Body of pancreas (tissue), 4 donors: ENCODE measurements at regions not wholly inside any gene's neighbourhood (a gene's known extent, or its start where the extent isn't known, plus 50 kb on each side); places are given as distances from the start of the nearest gene placed in this dataset.

ENCODE experiments used
- ATAC-seq: fragments of 150-250 bp; one replicate; pipeline ENCODE4 v1.9.1; 2016
- DNase-seq, 4 donors: peaks; one replicate each; pipeline ENCODE4 v3.0.0-alpha.2; 2019
- H3K27ac ChIP-seq, 4 donors: fragments of 200-600 bp; sonication (generic); 1 replicate in 3 of 4; 2 replicates in 1 of 4; pipeline versions ENCODE4 v1.5.1 to v1.6.1; 2016 to 2019; ENCODE audit warnings: mild to moderate bottlenecking in 1 of 4, mixed read lengths in 1 of 4, moderate library complexity in 1 of 4
- H3K27me3 ChIP-seq, 2 donors: fragments of 200-600 bp; sonication (generic); one replicate each; pipeline ENCODE4 v1.6.0; 2016; ENCODE audit warnings: mild to moderate bottlenecking in 1 of 2
- H3K36me3 ChIP-seq, 2 donors: fragments of 200-600 bp; sonication (generic); replicated peaks in 1 of 2; 2 replicates each; pipeline ENCODE4 v1.5.1; 2016; ENCODE audit warnings: low read depth in 2 of 2; ENCODE audit not compliant: insufficient read depth in 1 of 2
- H3K4me1 ChIP-seq: fragments of 200-600 bp; sonication (generic); one replicate; pipeline ENCODE4 v1.6.0; 2016
- H3K4me3 ChIP-seq, 2 donors: fragments of 200-600 bp; sonication (generic); 1 replicate in 1 of 2; 2 replicates in 1 of 2; pipeline ENCODE4 v1.5.1; 2016 to 2019
- H3K9me3 ChIP-seq, 3 donors: fragments of 200-600 bp; sonication (generic); 1 replicate in 2 of 3; 2 replicates in 1 of 3; pipeline ENCODE4 v1.5.1; 2016
- CTCF ChIP-seq, 7 experiments: fragments of 450-650 bp in 4 of 7; fragments of 200-600 bp in 3 of 7; sonication (generic) in 3 of 7; IDR thresholded peaks; one replicate each; pipeline ENCODE4 v1.5.1; 2016 to 2019; ENCODE audit warnings: antibody characterized with exemption in 7 of 7
- POLR2A ChIP-seq, 3 donors: fragments of 450-650 bp; IDR thresholded peaks; one replicate each; pipeline ENCODE4 v1.6.1; 2016; ENCODE audit warnings: antibody characterized with exemption in 3 of 3, mild to moderate bottlenecking in 2 of 3
- WGBS, 2 donors: methylation state at CpG; one replicate each; pipeline ENCODE4 v1.1.5; 2017; 5-methylcytosine and 5-hydroxymethylcytosine counted together
- intact Hi-C: fragments of 100-400 bp; cut with DNase I; formaldehyde crosslinking; loops from one replicate; pipeline ENCODE4 v1.15.1; 2023

DNA sequence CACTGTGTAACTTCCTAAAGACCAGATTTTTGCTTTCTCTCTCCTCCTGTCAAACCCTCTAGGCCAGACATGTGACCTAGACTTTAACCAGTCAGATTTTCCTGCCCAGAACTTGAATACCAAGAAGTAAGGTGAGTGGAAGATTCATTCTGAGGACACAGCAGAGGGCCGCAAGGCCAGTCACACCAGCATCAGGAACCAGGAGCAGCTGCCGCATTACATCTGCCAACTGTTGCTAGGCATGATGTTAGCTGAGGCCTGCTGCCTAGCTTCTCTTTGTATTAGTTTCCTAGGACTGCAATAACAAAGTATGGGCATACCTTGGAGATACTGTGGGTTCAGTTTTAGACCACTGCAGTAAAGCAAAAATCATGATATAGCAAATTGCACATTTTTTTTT, 101.9 kb upstream of the BMP4 start:
- no peak overlapping the region for H3K4me3 ChIP-seq
- 84 to 100% methylated on average over 2 of the region's 2 CpGs for WGBS, 2 donors
- DNase-seq (no peak), ATAC-seq (no peak)
- intact Hi-C loops, result no loop called here
- no peak overlapping the region for H3K27ac ChIP-seq
- TF ChIP-seq POLR2A (IDR thresholded peaks at IDR 0.05), result no peak
- no peak for TF ChIP-seq CTCF (IDR thresholded peaks at IDR 0.05)
- no peaks in the 10 kb centered on the region for H3K36me3 ChIP-seq
- H3K4me1 ChIP-seq, result no peaks in the 10 kb centered on the region
- no peaks in the 10 kb centered on the region for H3K27me3 ChIP-seq
- H3K9me3 ChIP-seq, result no peaks in the 10 kb centered on the region

DNA sequence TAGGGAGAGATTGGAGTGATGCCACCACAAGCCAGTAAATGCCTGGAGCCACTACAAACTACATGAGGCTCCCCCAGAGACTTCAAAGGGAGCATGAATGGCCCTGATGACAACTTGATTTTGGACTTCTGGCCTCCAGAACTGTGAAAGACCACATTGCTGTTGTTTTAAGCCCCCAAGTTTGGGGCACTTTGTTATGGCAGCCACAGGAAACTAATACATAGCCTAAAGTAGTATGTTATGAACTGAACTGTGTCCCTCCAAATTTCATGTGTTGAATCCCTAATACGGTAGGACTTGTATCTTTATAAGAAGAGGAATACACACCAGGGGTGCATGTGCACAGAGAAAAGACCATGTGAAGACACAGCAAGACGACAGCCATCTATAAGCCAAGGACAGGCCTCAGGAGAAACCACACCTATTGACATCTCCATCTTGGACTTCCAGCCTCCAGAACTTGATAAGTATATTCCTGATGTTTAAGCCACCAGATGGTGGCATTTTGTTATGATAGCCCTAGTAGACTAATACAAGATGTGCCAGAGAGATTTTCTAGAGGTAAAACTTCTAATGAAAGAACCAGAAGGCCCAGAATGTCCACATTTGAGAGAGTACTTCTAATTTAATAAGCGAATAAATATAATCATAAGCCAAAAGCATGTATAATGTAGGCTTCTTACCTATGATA, 127.1 kb upstream of the BMP4 start:
- H3K4me1 ChIP-seq, result no peaks in the 10 kb centered on the region
- DNase-seq (no peak), ATAC-seq (no peak)
- no peak overlapping the region for H3K4me3 ChIP-seq
- intact Hi-C loops, result no loop called here
- no peaks in the 10 kb centered on the region for H3K27me3 ChIP-seq
- H3K36me3 ChIP-seq, result no peaks in the 10 kb centered on the region
- H3K9me3 ChIP-seq, result no peaks in the 10 kb centered on the region
- 67 to 87% methylated on average over 3 of the region's 3 CpGs for WGBS, 2 donors
- H3K27ac ChIP-seq, result no peak overlapping the region
- no peak for TF ChIP-seq POLR2A (IDR thresholded peaks at IDR 0.05)
- no peak for TF ChIP-seq CTCF (IDR thresholded peaks at IDR 0.05)

- H3K27me3 ChIP-seq, result no peaks in the 10 kb centered on the region
- H3K4me3 ChIP-seq, result no peak overlapping the region
- H3K27ac ChIP-seq, result no peak overlapping the region
- TF ChIP-seq POLR2A (IDR thresholded peaks at IDR 0.05) (no peak), CTCF (IDR thresholded peaks at IDR 0.05) (no peak)
- intact Hi-C loops, result no loop called here
- no peaks in the 10 kb centered on the region for H3K9me3 ChIP-seq
- H3K36me3 ChIP-seq, result no peaks in the 10 kb centered on the region
- ATAC-seq, result no peak
- no peaks in the 10 kb centered on the region for H3K4me1 ChIP-seq
- DNase-seq, result no peak
Observed at GRCh38 chr14:54085232-54085761, 128.7 kb upstream of the BMP4 start.

GRCh38 chr14:54085841-54086240, 129.2 kb upstream of the BMP4 start:
- no peak for ATAC-seq

More at GRCh38 chr14:54085841-54086240, 129.2 kb upstream of the BMP4 start:
- Histone ChIP-seq H3K4me3 (no peak overlapping the region), H3K27ac (no peak overlapping the region), H3K27me3 (no peaks in the 10 kb centered on the region), H3K36me3 (no peaks in the 10 kb centered on the region), H3K4me1 (no peaks in the 10 kb centered on the region), H3K9me3 (no peaks in the 10 kb centered on the region)
- intact Hi-C loops, result no loop called here
- TF ChIP-seq CTCF (IDR thresholded peaks at IDR 0.05) (no peak), POLR2A (IDR thresholded peaks at IDR 0.05) (no peak)
- WGBS, 2 donors, result 75% methylated on average over 4 of the region's 4 CpGs
- no peak for DNase-seq
